Progenitor cell of endocrine pancreas (in vitro differentiated cells): ENCODE measurements at regions not wholly inside any gene's neighbourhood (a gene's known extent, or its start where the extent isn't known, plus 50 kb on each side); places are given as distances from the start of the nearest gene placed in this dataset.

Experiments used
- DNase-seq: peaks from one replicate; pipeline ENCODE4 v3.0.0; 2021; ENCODE audit warnings: low spot score; ENCODE audit not compliant: unreplicated experiment
- H3K27ac Mint-ChIP-seq: 2 replicates; pipeline ENCODE4 v1.8.0; 2021; ENCODE audit warnings: mild to moderate bottlenecking, moderate library complexity, mixed read lengths
- H3K27me3 Mint-ChIP-seq: 2 replicates; pipeline ENCODE4 v1.8.0; 2021; ENCODE audit warnings: mixed read lengths
- H3K36me3 Mint-ChIP-seq: 2 replicates; pipeline ENCODE4 v1.8.0; 2022; ENCODE audit warnings: mixed read lengths; ENCODE audit not compliant: insufficient read depth
- H3K4me1 Mint-ChIP-seq: 2 replicates; pipeline ENCODE4 v1.8.0; 2021; ENCODE audit warnings: low read depth, mixed read lengths
- H3K4me3 Mint-ChIP-seq: 2 replicates; pipeline ENCODE4 v1.8.0; 2021; ENCODE audit warnings: low read depth, mild to moderate bottlenecking, moderate library complexity, mixed read lengths
- H3K9me3 Mint-ChIP-seq: 2 replicates; pipeline ENCODE4 v1.8.0; 2021; ENCODE audit warnings: low read depth, mixed read lengths
- CTCF ChIP-seq: fragments of 200-600 bp; sonication (generic); IDR thresholded peaks from one replicate; pipeline ENCODE4 v1.5.0; 2021; ENCODE audit warnings: antibody characterized with exemption, mild to moderate bottlenecking; ENCODE audit not compliant: unreplicated experiment

- H3K9me3 Mint-ChIP-seq, result peaks cover 22% of the 10 kb centered on the region
Measured at GRCh38 chr4:114184901-114185300, 205.5 kb upstream of the ARSJ start.

DNA sequence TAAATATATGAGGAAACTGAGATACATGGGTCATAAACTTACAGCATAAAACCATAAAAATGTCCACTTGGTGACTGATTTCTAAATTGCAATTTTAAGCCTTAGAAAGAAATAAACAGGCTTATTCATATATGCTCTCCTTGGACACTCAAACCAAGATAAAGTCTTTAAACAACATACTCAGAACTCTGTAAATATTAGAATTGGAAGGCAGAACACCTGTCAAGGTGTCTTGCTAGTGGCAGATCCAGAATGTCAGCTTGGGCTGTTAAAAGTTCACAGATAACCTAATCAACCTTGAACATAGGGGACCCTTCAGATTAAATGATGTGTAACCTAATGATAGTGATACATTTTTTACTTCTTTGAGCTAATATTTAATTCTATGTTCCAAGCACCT is 208.1 kb upstream of the ARSJ start:
- TF ChIP-seq CTCF, result no peak
- DNase-seq, result no peak
- Mint-ChIP-seq H3K27me3 (no peaks in the 10 kb centered on the region), H3K9me3 (peaks cover 13% of the 10 kb centered on the region), H3K36me3 (no peaks in the 10 kb centered on the region), H3K27ac (no peak overlapping the region), H3K4me1 (peaks cover 7% of the 10 kb centered on the region), H3K4me3 (no peak overlapping the region)

More at GRCh38 chr4:114184901-114185300, 205.5 kb upstream of the ARSJ start:
- Mint-ChIP-seq H3K4me1 (peaks cover 7% of the 10 kb centered on the region), H3K27me3 (no peaks in the 10 kb centered on the region), H3K4me3 (no peak overlapping the region), H3K27ac (no peak overlapping the region), H3K36me3 (peaks cover 4% of the 10 kb centered on the region)
- DNase-seq, result no peak
- no peak for TF ChIP-seq CTCF

DNA sequence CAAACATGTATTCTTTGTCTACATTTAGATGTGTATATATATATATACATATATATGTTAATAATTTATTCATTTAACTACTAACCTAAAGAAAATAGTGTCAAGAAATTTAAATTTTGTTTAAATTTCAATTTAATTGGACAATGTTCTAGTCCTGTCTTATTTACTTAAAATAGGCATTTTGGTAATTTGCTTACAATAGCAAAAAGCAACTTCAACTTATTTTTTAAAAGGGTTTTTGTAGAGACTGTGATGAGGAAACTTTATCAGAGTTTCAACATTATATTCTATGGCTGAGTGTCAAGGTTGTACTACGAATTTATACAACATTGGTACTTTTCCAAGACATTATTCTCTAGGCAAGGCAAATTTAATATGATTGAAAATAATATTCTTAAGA is 212.0 kb upstream of the ARSJ start:
- DNase-seq, result no peak
- Mint-ChIP-seq H3K27ac (no peak overlapping the region), H3K36me3 (no peaks in the 10 kb centered on the region), H3K9me3 (peaks cover 6% of the 10 kb centered on the region), H3K27me3 (no peaks in the 10 kb centered on the region), H3K4me1 (peaks cover 10% of the 10 kb centered on the region), H3K4me3 (no peak overlapping the region)
- TF ChIP-seq CTCF, result no peak

GRCh38 chr4:114192854-114193253 is 213.4 kb upstream of the ARSJ start:
- no peak overlapping the region for H3K4me3 Mint-ChIP-seq
- H3K9me3 Mint-ChIP-seq, result peaks cover 6% of the 10 kb centered on the region
- no peaks in the 10 kb centered on the region for H3K36me3 Mint-ChIP-seq
- H3K27me3 Mint-ChIP-seq, result no peaks in the 10 kb centered on the region
- TF ChIP-seq CTCF, result no peak
- peaks cover 3% of the 10 kb centered on the region for H3K4me1 Mint-ChIP-seq
- no peak overlapping the region for H3K27ac Mint-ChIP-seq
- DNase-seq, result no peak

- no peaks in the 10 kb centered on the region for H3K36me3 Mint-ChIP-seq
- no peak for TF ChIP-seq CTCF
Measured at GRCh38 chr4:114193624-114194399, 214.4 kb upstream of the ARSJ start.

More at GRCh38 chr4:114193624-114194399, 214.4 kb upstream of the ARSJ start:
- no peak overlapping the region for H3K4me3 Mint-ChIP-seq
- H3K27ac Mint-ChIP-seq, result no peak overlapping the region
- H3K4me1 Mint-ChIP-seq, result peaks cover 3% of the 10 kb centered on the region
- DNase-seq, result no peak
- no peaks in the 10 kb centered on the region for H3K27me3 Mint-ChIP-seq
- peaks cover 12% of the 10 kb centered on the region for H3K9me3 Mint-ChIP-seq
